ENCODE measurements at regions not wholly inside any gene's neighbourhood (a gene's known extent, or its start where the extent isn't known, plus 50 kb on each side); places are given as distances from the start of the nearest gene placed in this dataset.

DNA sequence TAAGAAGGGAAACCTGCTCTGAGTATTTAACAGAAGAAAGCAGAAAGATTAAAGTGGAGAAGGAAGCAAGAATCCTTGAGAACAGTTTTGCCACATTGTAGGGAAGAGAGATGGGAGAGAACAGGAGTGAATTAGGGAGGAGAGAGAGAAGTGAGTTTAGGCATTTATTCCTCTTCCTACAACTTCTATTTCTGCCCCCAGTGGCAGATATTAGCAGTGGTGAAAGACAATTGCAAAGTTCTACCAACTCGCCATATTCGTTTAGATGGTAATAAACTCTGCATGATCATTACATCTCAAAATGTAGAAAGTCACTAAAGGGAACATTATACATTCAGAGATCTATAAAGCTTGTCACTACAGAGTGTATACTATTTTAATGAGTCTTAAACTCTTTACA lies 440.1 kb upstream of the TRPC7 start:
- H3K4me3 Mint-ChIP-seq = no peak overlapping the region
- H3K4me1 Mint-ChIP-seq = no peaks in the 10 kb centered on the region
- Histone ChIP-seq H3K9me3 (ENCODE audit: low read depth) (no peaks in the 10 kb centered on the region), H3K9ac (no peak overlapping the region), H3K79me2 (ENCODE audit: low read depth) (no peaks in the 10 kb centered on the region), H3F3A (ENCODE audit: low read depth) (no peaks in the 10 kb centered on the region), H3K4me2 (no peak overlapping the region), H3K27me3 (no peaks in the 10 kb centered on the region), H3K4me1 (no peaks in the 10 kb centered on the region), H3K36me3 (no peaks in the 10 kb centered on the region), H4K20me1 (ENCODE audit: low read depth) (no peaks in the 10 kb centered on the region), H3K4me3 (no peak overlapping the region), H2AFZ (replicated peaks) (no peak overlapping the region), H3K27ac (no peak overlapping the region)
- TF ChIP-seq EZH2phosphoT487 (IDR thresholded peaks at IDR 0.05) = no peak
- TF ChIP-seq, protein P1, sequence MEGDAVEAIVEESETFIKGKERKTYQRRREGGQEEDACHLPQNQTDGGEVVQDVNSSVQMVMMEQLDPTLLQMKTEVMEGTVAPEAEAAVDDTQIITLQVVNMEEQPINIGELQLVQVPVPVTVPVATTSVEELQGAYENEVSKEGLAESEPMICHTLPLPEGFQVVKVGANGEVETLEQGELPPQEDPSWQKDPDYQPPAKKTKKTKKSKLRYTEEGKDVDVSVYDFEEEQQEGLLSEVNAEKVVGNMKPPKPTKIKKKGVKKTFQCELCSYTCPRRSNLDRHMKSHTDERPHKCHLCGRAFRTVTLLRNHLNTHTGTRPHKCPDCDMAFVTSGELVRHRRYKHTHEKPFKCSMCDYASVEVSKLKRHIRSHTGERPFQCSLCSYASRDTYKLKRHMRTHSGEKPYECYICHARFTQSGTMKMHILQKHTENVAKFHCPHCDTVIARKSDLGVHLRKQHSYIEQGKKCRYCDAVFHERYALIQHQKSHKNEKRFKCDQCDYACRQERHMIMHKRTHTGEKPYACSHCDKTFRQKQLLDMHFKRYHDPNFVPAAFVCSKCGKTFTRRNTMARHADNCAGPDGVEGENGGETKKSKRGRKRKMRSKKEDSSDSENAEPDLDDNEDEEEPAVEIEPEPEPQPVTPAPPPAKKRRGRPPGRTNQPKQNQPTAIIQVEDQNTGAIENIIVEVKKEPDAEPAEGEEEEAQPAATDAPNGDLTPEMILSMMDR (IDR thresholded peaks at IDR 0.05) = peak; percentile 38
- no peaks in the 10 kb centered on the region for H3K9me3 Mint-ChIP-seq
- no peaks in the 10 kb centered on the region for H3K36me3 Mint-ChIP-seq
- H3K27ac Mint-ChIP-seq = no peak overlapping the region
- H3K27me3 Mint-ChIP-seq (ENCODE audit: insufficient read depth, low read depth) = no peaks in the 10 kb centered on the region
- no peak for DNase-seq (ENCODE audit: low spot score)

DNA sequence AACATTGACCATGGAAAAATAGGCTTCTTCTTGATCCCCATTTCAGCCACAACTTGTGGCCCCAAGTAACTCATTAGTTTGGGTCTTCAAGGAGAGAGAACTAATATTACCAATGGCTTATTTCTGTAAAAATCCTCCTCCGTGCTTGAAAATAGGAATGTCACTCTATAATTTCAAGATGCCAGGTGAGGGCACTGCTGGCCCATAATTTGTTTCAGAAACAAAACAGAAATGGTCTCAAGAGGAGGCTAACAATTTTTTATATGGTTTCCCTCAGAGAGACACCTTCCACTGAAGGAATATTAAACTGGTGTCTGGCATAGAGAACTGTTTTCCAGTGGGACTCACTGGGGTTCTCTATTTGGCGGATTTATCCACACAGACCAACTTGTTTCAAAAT lies 437.0 kb upstream of the TRPC7 start:
- H3K9ac ChIP-seq = no peak overlapping the region
- no peak overlapping the region for H3K4me3 Mint-ChIP-seq
- H3K4me1 Mint-ChIP-seq = no peaks in the 10 kb centered on the region
- H3K4me1 ChIP-seq = no peaks in the 10 kb centered on the region
- H3K4me2 ChIP-seq = no peak overlapping the region
- H3K27ac Mint-ChIP-seq = no peak overlapping the region
- no peaks in the 10 kb centered on the region for H3K79me2 ChIP-seq (ENCODE audit: low read depth)
- no peaks in the 10 kb centered on the region for H3K9me3 ChIP-seq (ENCODE audit: low read depth)
- no peak overlapping the region for H3K27ac ChIP-seq
- H3K27me3 Mint-ChIP-seq (ENCODE audit: insufficient read depth, low read depth) = no peaks in the 10 kb centered on the region
- no peaks in the 10 kb centered on the region for H3K36me3 Mint-ChIP-seq
- no peaks in the 10 kb centered on the region for H3F3A ChIP-seq (ENCODE audit: low read depth)
- H3K36me3 ChIP-seq = no peaks in the 10 kb centered on the region
- peak; percentile 20 for DNase-seq (ENCODE audit: low spot score)
- no peaks in the 10 kb centered on the region for H4K20me1 ChIP-seq (ENCODE audit: low read depth)
- H3K27me3 ChIP-seq = no peaks in the 10 kb centered on the region
- H2AFZ ChIP-seq (replicated peaks) = no peak overlapping the region
- TF ChIP-seq EZH2 (IDR thresholded peaks at IDR 0.05) = no peak
- TF ChIP-seq, protein P1 (IDR thresholded peaks at IDR 0.05) = peak; percentile 57
- H3K9me3 Mint-ChIP-seq = no peaks in the 10 kb centered on the region
- no peak overlapping the region for H3K4me3 ChIP-seq

DNA sequence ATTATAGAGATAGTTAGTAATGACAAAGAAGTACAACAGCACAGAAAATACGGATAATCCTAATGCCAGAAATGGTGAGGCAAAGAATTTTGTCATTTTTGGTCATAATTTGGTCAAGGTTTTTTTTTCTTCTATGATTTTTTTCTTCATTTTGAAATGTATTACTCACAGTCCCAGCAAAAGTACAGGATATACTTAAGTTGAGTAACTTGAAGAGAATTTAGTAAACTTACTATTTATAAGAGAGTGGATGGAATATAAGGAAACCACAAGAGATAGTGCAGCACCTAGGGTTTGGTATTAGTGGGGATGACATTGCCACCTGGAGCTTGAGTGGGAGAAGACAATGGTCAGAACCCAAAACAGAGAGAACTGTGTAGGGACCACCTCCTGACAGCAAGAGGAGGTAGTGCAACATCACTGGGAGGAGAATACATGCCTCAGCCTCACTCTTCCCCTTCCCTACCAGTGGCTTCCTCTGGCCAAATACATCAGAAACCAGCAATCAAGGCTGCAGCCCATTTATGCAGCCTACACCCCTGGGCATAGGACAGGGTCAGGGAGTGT lies 434.5 kb upstream of the TRPC7 start:
- H3K27me3 Mint-ChIP-seq (ENCODE audit: insufficient read depth, low read depth) = peaks cover 5% of the 10 kb centered on the region
- H3K9ac ChIP-seq = no peak overlapping the region
- H4K20me1 ChIP-seq (ENCODE audit: low read depth) = no peaks in the 10 kb centered on the region
- no peaks in the 10 kb centered on the region for H3K4me1 Mint-ChIP-seq
- no peak overlapping the region for H2AFZ ChIP-seq (replicated peaks)
- H3K27me3 ChIP-seq = no peaks in the 10 kb centered on the region
- no peak overlapping the region for H3K4me2 ChIP-seq
- H3K36me3 Mint-ChIP-seq = no peaks in the 10 kb centered on the region
- H3K4me1 ChIP-seq = no peaks in the 10 kb centered on the region
- H3K9me3 Mint-ChIP-seq = no peaks in the 10 kb centered on the region
- H3K4me3 Mint-ChIP-seq = no peak overlapping the region
- no peak overlapping the region for H3K4me3 ChIP-seq
- no peaks in the 10 kb centered on the region for H3K79me2 ChIP-seq (ENCODE audit: low read depth)
- H3K27ac ChIP-seq = no peak overlapping the region
- H3K36me3 ChIP-seq = no peaks in the 10 kb centered on the region
- no peak overlapping the region for H3K27ac Mint-ChIP-seq
- H3K9me3 ChIP-seq (ENCODE audit: low read depth) = no peaks in the 10 kb centered on the region
- DNase-seq (ENCODE audit: low spot score) = no peak
- no peaks in the 10 kb centered on the region for H3F3A ChIP-seq (ENCODE audit: low read depth)
- TF ChIP-seq EZH2phosphoT487 (IDR thresholded peaks at IDR 0.05) (no peak), EZH2 (IDR thresholded peaks at IDR 0.05) (no peak)
- TF ChIP-seq, protein P1 (IDR thresholded peaks at IDR 0.05) = no peak

Data from neural progenitor cell (in vitro differentiated cells).